CD8-positive, alpha-beta memory T cell (primary cell): ENCODE measurements at regions not wholly inside any gene's neighbourhood (a gene's known extent, or its start where the extent isn't known, plus 50 kb on each side); places are given as distances from the start of the nearest gene placed in this dataset.

Experiments used
- CTCF ChIA-PET: fragments of 350-600 bp; sonication (Branson Sonifier 250); formaldehyde crosslinking; loops from one replicate; lab custom pipeline; 2021; ENCODE audit warnings: antibody characterized with exemption; lab: Charles Lee
- POLR2A ChIA-PET: fragments of 350-600 bp; sonication (Branson Sonifier 250); formaldehyde crosslinking; loops from one replicate; lab custom pipeline; 2021; ENCODE audit warnings: antibody characterized with exemption; lab: Charles Lee
- DNase-seq, 5 donors: peaks; one replicate each; pipeline versions ENCODE4 v3.0.0 to v3.0.0-alpha.2; 2020 to 2022; ENCODE audit warnings: mixed read lengths in 1 of 5
- H3K27ac ChIP-seq: one replicate; pipeline ENCODE4 v1.7.0; 2013; ENCODE audit warnings: low read depth, mild to moderate bottlenecking, low read length, moderate library complexity
- H3K27me3 ChIP-seq: 2 replicates; pipeline ENCODE4 v1.7.0; 2013; ENCODE audit warnings: low read length, mild to moderate bottlenecking; ENCODE audit not compliant: insufficient read depth, poor library complexity, severe bottlenecking
- H3K36me3 ChIP-seq: 2 replicates; pipeline ENCODE4 v1.7.0; 2013; ENCODE audit warnings: mild to moderate bottlenecking, low read length, moderate library complexity; ENCODE audit not compliant: insufficient read depth
- H3K4me1 ChIP-seq: 2 replicates; pipeline ENCODE4 v1.7.0; 2013; ENCODE audit warnings: mild to moderate bottlenecking, low read length, moderate library complexity; ENCODE audit not compliant: insufficient read depth
- H3K4me3 ChIP-seq: 2 replicates; pipeline ENCODE4 v1.7.0; 2013; ENCODE audit warnings: mild to moderate bottlenecking, low read length
- H3K9me3 ChIP-seq: 2 replicates; pipeline ENCODE4 v1.7.0; 2013; ENCODE audit warnings: mild to moderate bottlenecking, low read length
- H3K27ac Mint-ChIP-seq, 8 donors: one replicate each; pipeline ENCODE4 v1.8.0; 2020 to 2021; ENCODE audit warnings: mixed read lengths in 8 of 8, mild to moderate bottlenecking in 6 of 8, inconsistent platforms in 3 of 8, moderate library complexity in 3 of 8
- H3K27me3 Mint-ChIP-seq, 2 donors: one replicate each; pipeline ENCODE4 v1.8.0; 2020 to 2021; ENCODE audit warnings: mixed read lengths in 2 of 2, mild to moderate bottlenecking in 1 of 2, moderate library complexity in 1 of 2
- H3K36me3 Mint-ChIP-seq, 3 donors: one replicate each; pipeline ENCODE4 v1.8.0; 2020 to 2021; ENCODE audit warnings: mixed read lengths in 3 of 3, inconsistent platforms in 1 of 3, mild to moderate bottlenecking in 1 of 3
- H3K4me1 Mint-ChIP-seq, 3 donors: one replicate each; pipeline ENCODE4 v1.8.0; 2020 to 2021; ENCODE audit warnings: mixed read lengths in 3 of 3, inconsistent platforms in 1 of 3, mild to moderate bottlenecking in 1 of 3
- H3K4me3 Mint-ChIP-seq, 7 donors: one replicate each; pipeline ENCODE4 v1.8.0; 2020 to 2021; ENCODE audit warnings: mixed read lengths in 7 of 7, mild to moderate bottlenecking in 6 of 7, moderate library complexity in 4 of 7, inconsistent platforms in 2 of 7
- H3K9me3 Mint-ChIP-seq, 5 donors: one replicate each; pipeline ENCODE4 v1.8.0; 2020 to 2022; ENCODE audit warnings: mixed read lengths in 5 of 5, mild to moderate bottlenecking in 3 of 5, moderate library complexity in 2 of 5, inconsistent platforms in 1 of 5

DNA sequence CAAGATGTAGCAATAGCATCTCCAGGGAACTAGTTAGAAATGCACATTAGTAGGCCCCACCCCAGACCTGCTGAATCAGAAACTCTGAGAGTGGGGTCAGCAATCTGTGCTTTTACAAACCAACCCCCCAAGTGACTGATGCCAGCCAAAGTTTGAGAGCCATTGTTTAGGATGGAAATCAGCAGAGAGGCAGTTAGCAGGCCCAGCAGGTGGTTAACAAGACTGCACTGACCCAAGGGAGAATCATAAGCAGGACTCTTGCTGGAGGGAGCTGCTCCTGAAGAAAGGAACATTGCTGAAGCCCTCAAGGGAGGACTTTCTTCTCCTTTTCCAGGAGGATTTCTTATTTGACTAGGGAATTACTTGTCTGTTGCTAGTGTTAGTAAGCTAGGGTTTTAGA is 74.2 kb upstream of the SLC12A2 start:
- no peaks in the 10 kb centered on the region for H3K36me3 ChIP-seq
- Mint-ChIP-seq H3K27me3 (no peaks in the 10 kb centered on the region), H3K27ac (peak overlapping the region in 1 of 8 donors; percentile 33), H3K9me3 (no peaks in the 10 kb centered on the region), H3K36me3 (peaks cover 2 to 4% (median 3%) of the 10 kb centered on the region in 3 donors), H3K4me3 (no peak overlapping the region), H3K4me1 (no peaks in the 10 kb centered on the region)
- no peaks in the 10 kb centered on the region for H3K9me3 ChIP-seq
- ChIA-PET CTCF (interaction anchor here (1.6 kb wide), 1 partner anchor 11 kb away, joined by 6 read pairs; no protein-coding TSS in a partner anchor), POLR2A (no interaction called here)
- DNase-seq, result no peak
- H3K27me3 ChIP-seq, result no peaks in the 10 kb centered on the region
- H3K27ac ChIP-seq, result no peak overlapping the region
- no peaks in the 10 kb centered on the region for H3K4me1 ChIP-seq
- no peak overlapping the region for H3K4me3 ChIP-seq

- no peaks in the 10 kb centered on the region for H3K27me3 Mint-ChIP-seq
These were observed 72.2 kb upstream of the SLC12A2 start for GRCh38 chr5:128011339-128011738.

DNA sequence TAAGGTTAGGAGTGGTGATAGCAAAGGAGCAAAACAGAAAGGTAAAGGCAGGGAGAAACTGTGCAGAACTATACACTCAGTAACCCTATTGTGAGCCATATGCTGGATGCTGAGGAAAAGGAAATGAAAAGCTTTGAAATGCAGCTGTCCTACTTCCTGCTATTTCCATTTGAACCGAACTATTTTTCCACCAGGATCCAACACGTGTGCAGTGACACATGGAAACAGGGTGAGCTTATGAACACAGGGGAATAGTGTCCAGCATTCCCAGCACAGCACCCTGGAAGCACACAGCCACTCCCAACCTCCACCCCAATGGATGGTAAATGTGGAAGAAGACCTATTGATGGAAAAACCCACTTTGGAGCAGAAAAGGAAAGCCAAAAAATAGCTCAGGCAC is 69.0 kb upstream of the SLC12A2 start:
- CTCF ChIA-PET, result no interaction called here
- no peaks in the 10 kb centered on the region for H3K4me1 ChIP-seq
- H3K27me3 ChIP-seq, result no peaks in the 10 kb centered on the region
- H3K9me3 Mint-ChIP-seq, result no peaks in the 10 kb centered on the region
- no peaks in the 10 kb centered on the region for H3K27me3 Mint-ChIP-seq
- POLR2A ChIA-PET, result no interaction called here
- no peaks in the 10 kb centered on the region for H3K4me1 Mint-ChIP-seq
- no peaks in the 10 kb centered on the region for H3K9me3 ChIP-seq
- H3K36me3 ChIP-seq, result no peaks in the 10 kb centered on the region
- no peak overlapping the region for H3K4me3 ChIP-seq
- H3K27ac ChIP-seq, result no peak overlapping the region
- H3K4me3 Mint-ChIP-seq, result no peak overlapping the region
- H3K36me3 Mint-ChIP-seq, result no peaks in the 10 kb centered on the region
- no peak for DNase-seq
- H3K27ac Mint-ChIP-seq, result no peak overlapping the region

More at GRCh38 chr5:128011339-128011738, 72.2 kb upstream of the SLC12A2 start:
- no peaks in the 10 kb centered on the region for H3K9me3 Mint-ChIP-seq
- no peaks in the 10 kb centered on the region for H3K36me3 ChIP-seq
- H3K4me3 ChIP-seq, result no peak overlapping the region
- DNase-seq, result no peak
- no peaks in the 10 kb centered on the region for H3K9me3 ChIP-seq
- no peaks in the 10 kb centered on the region for H3K4me1 ChIP-seq
- ChIA-PET POLR2A (no interaction called here), CTCF (no interaction called here)
- H3K4me1 Mint-ChIP-seq, result no peaks in the 10 kb centered on the region
- no peak overlapping the region for H3K4me3 Mint-ChIP-seq
- peaks cover 0 to 3% (median 2%) of the 10 kb centered on the region in 3 donors for H3K36me3 Mint-ChIP-seq
- H3K27ac Mint-ChIP-seq, result no peak overlapping the region
- no peaks in the 10 kb centered on the region for H3K27me3 ChIP-seq
- H3K27ac ChIP-seq, result no peak overlapping the region

GRCh38 chr5:128015478-128015877 is 68.1 kb upstream of the SLC12A2 start:
- H3K4me3 ChIP-seq, result no peak overlapping the region
- Mint-ChIP-seq H3K27me3 (no peaks in the 10 kb centered on the region), H3K36me3 (peaks cover 0 to 3% (median 0%) of the 10 kb centered on the region in 3 donors), H3K27ac (no peak overlapping the region), H3K4me1 (no peaks in the 10 kb centered on the region), H3K4me3 (no peak overlapping the region), H3K9me3 (no peaks in the 10 kb centered on the region)
- no peak overlapping the region for H3K27ac ChIP-seq
- DNase-seq, result no peak
- ChIA-PET POLR2A (no interaction called here), CTCF (no interaction called here)
- H3K4me1 ChIP-seq, result no peaks in the 10 kb centered on the region
- H3K36me3 ChIP-seq, result no peaks in the 10 kb centered on the region
- H3K9me3 ChIP-seq, result no peaks in the 10 kb centered on the region
- no peaks in the 10 kb centered on the region for H3K27me3 ChIP-seq

GRCh38 chr5:128015978-128016377 is 67.6 kb upstream of the SLC12A2 start:
- Mint-ChIP-seq H3K4me1 (no peaks in the 10 kb centered on the region), H3K27me3 (no peaks in the 10 kb centered on the region), H3K4me3 (no peak overlapping the region), H3K36me3 (peaks cover 0 to 5% (median 0%) of the 10 kb centered on the region in 3 donors), H3K9me3 (no peaks in the 10 kb centered on the region), H3K27ac (no peak overlapping the region)
- POLR2A ChIA-PET, result no interaction called here
- CTCF ChIA-PET, result no interaction called here
- Histone ChIP-seq H3K36me3 (no peaks in the 10 kb centered on the region), H3K27me3 (no peaks in the 10 kb centered on the region), H3K4me1 (no peaks in the 10 kb centered on the region), H3K27ac (no peak overlapping the region), H3K4me3 (no peak overlapping the region), H3K9me3 (no peaks in the 10 kb centered on the region)
- no peak for DNase-seq

GRCh38 chr5:128019391-128019790 is 64.2 kb upstream of the SLC12A2 start:
- Histone ChIP-seq H3K9me3 (no peaks in the 10 kb centered on the region), H3K4me1 (no peaks in the 10 kb centered on the region), H3K27me3 (no peaks in the 10 kb centered on the region), H3K36me3 (no peaks in the 10 kb centered on the region), H3K27ac (no peak overlapping the region), H3K4me3 (no peak overlapping the region)
- POLR2A ChIA-PET, result no interaction called here
- H3K9me3 Mint-ChIP-seq, result no peaks in the 10 kb centered on the region
- no peaks in the 10 kb centered on the region for H3K27me3 Mint-ChIP-seq
- no peak overlapping the region for H3K27ac Mint-ChIP-seq
- H3K4me1 Mint-ChIP-seq, result no peaks in the 10 kb centered on the region
- CTCF ChIA-PET, result no interaction called here
- DNase-seq, result no peak
- H3K36me3 Mint-ChIP-seq, result peaks cover 5 to 16% (median 6%) of the 10 kb centered on the region in 3 donors
- H3K4me3 Mint-ChIP-seq, result no peak overlapping the region

GRCh38 chr5:128020012-128020411 is 63.6 kb upstream of the SLC12A2 start:
- no peak overlapping the region for H3K4me3 Mint-ChIP-seq
- no peaks in the 10 kb centered on the region for H3K9me3 ChIP-seq
- H3K36me3 Mint-ChIP-seq, result peaks cover 5 to 17% (median 6%) of the 10 kb centered on the region in 3 donors
- ChIA-PET POLR2A (no interaction called here), CTCF (no interaction called here)
- no peaks in the 10 kb centered on the region for H3K36me3 ChIP-seq
- H3K4me3 ChIP-seq, result no peak overlapping the region
- H3K27ac ChIP-seq, result no peak overlapping the region
- DNase-seq, result no peak
- no peaks in the 10 kb centered on the region for H3K4me1 Mint-ChIP-seq
- no peaks in the 10 kb centered on the region for H3K9me3 Mint-ChIP-seq
- H3K27me3 ChIP-seq, result no peaks in the 10 kb centered on the region
- H3K27me3 Mint-ChIP-seq, result no peaks in the 10 kb centered on the region
- H3K27ac Mint-ChIP-seq, result no peak overlapping the region
- H3K4me1 ChIP-seq, result no peaks in the 10 kb centered on the region

- DNase-seq, result no peak
- Mint-ChIP-seq H3K4me3 (no peak overlapping the region), H3K36me3 (peaks cover 5 to 17% (median 6%) of the 10 kb centered on the region in 3 donors), H3K4me1 (no peaks in the 10 kb centered on the region), H3K9me3 (no peaks in the 10 kb centered on the region), H3K27me3 (no peaks in the 10 kb centered on the region), H3K27ac (no peak overlapping the region)
- no peak overlapping the region for H3K4me3 ChIP-seq
- H3K9me3 ChIP-seq, result no peaks in the 10 kb centered on the region
- ChIA-PET POLR2A (no interaction called here), CTCF (no interaction called here)
- no peaks in the 10 kb centered on the region for H3K4me1 ChIP-seq
- no peaks in the 10 kb centered on the region for H3K36me3 ChIP-seq
- H3K27me3 ChIP-seq, result no peaks in the 10 kb centered on the region
- no peak overlapping the region for H3K27ac ChIP-seq
These were observed 62.2 kb upstream of the SLC12A2 start for GRCh38 chr5:128021411-128021810.
